NCI-H226 (cell line): ENCODE measurements at regions not wholly inside any gene's neighbourhood (a gene's known extent, or its start where the extent isn't known, plus 50 kb on each side); places are given as distances from the start of the nearest gene placed in this dataset.
"Not testable (repeated sequence)": the region's sequence is repeated elsewhere in the genome, so short reads cannot be mapped to it uniquely, and the experiment has no call there.

Experiments
- DNase-seq: peaks from one replicate; pipeline ENCODE4 v3.0.0-alpha.2; 2015

GRCh38 chr6:159397753-159398152 lies 228.6 kb downstream of the FNDC1 start:
- no peak for DNase-seq

GRCh38 chr6:159395609-159396008 lies 226.4 kb downstream of the FNDC1 start:
- no peak for DNase-seq

GRCh38 chr6:159392695-159393094 lies 223.5 kb downstream of the FNDC1 start:
- not testable (repeated sequence) for DNase-seq

- DNase-seq, result no peak
These were observed 221.2 kb downstream of the FNDC1 start for GRCh38 chr6:159390381-159390780.

GRCh38 chr6:159389695-159390094 lies 220.5 kb downstream of the FNDC1 start:
- no peak for DNase-seq

- DNase-seq, result no peak
These were observed 210.9 kb downstream of the FNDC1 start for GRCh38 chr6:159380114-159380513.

GRCh38 chr6:159378411-159379328 lies 209.5 kb downstream of the FNDC1 start:
- DNase-seq, result peak; percentile 43

- DNase-seq, result no peak
These were observed 207.4 kb downstream of the FNDC1 start for GRCh38 chr6:159376516-159377158.

- DNase-seq, result no peak
These were observed 205.8 kb downstream of the FNDC1 start for GRCh38 chr6:159375014-159375413.

GRCh38 chr6:159373670-159374069 lies 204.5 kb downstream of the FNDC1 start:
- no peak for DNase-seq

- no peak for DNase-seq
These were observed 203.1 kb downstream of the FNDC1 start for GRCh38 chr6:159372333-159372732.

- no peak for DNase-seq
These were observed 191.1 kb downstream of the FNDC1 start for GRCh38 chr6:159360306-159360705.

GRCh38 chr6:159359581-159360297 lies 190.5 kb downstream of the FNDC1 start:
- DNase-seq, result no peak

GRCh38 chr6:159358562-159358961 lies 189.4 kb downstream of the FNDC1 start:
- no peak for DNase-seq

GRCh38 chr6:159357211-159357915 lies 188.2 kb downstream of the FNDC1 start:
- no peak for DNase-seq

- DNase-seq, result no peak
These were observed 184.0 kb downstream of the FNDC1 start for GRCh38 chr6:159353193-159353592.

- no peak for DNase-seq
These were observed 182.5 kb downstream of the FNDC1 start for GRCh38 chr6:159351707-159352106.

- no peak for DNase-seq
These were observed 180.7 kb downstream of the FNDC1 start for GRCh38 chr6:159349915-159350314.

GRCh38 chr6:159343709-159344108 lies 174.5 kb downstream of the FNDC1 start:
- DNase-seq, result no peak

GRCh38 chr6:159342146-159342545 lies 172.9 kb downstream of the FNDC1 start:
- no peak for DNase-seq

- no peak for DNase-seq
These were observed 164.9 kb downstream of the FNDC1 start for GRCh38 chr6:159334068-159334467.

- no peak for DNase-seq
These were observed 162.3 kb downstream of the FNDC1 start for GRCh38 chr6:159331451-159331850.

- DNase-seq, result no peak
These were observed 159.9 kb downstream of the FNDC1 start for GRCh38 chr6:159329081-159329480.
